Skin of body (tissue), 1 donor: ENCODE measurements at regions not wholly inside any gene's neighbourhood (a gene's known extent, or its start where the extent isn't known, plus 50 kb on each side); places are given as distances from the start of the nearest gene placed in this dataset.
"Not testable (repeated sequence)": the region's sequence is repeated elsewhere in the genome, so short reads cannot be mapped to it uniquely, and the experiment has no call there.

Experiments used
- DNase-seq: peaks from one replicate; lab custom pipeline; 2025; lab: John Stamatoyannopoulos, UW

- DNase-seq, result no peak
Observed at GRCh38 chr11:98621767-98622166, 399.0 kb upstream of the CNTN5 start.

- no peak for DNase-seq
Observed at GRCh38 chr11:98625526-98625925, 395.2 kb upstream of the CNTN5 start.

GRCh38 chr11:98630736-98631135, 390.0 kb upstream of the CNTN5 start:
- no peak for DNase-seq

- DNase-seq, result no peak
Observed at GRCh38 chr11:98657711-98658110, 363.0 kb upstream of the CNTN5 start.

GRCh38 chr11:98659431-98659830, 361.3 kb upstream of the CNTN5 start:
- DNase-seq, result no peak

- DNase-seq, result no peak
Observed at GRCh38 chr11:98674390-98674789, 346.4 kb upstream of the CNTN5 start.

- DNase-seq, result no peak
Observed at GRCh38 chr11:98679673-98680072, 341.1 kb upstream of the CNTN5 start.

GRCh38 chr11:98701541-98701940, 319.2 kb upstream of the CNTN5 start:
- DNase-seq, result no peak

- no peak for DNase-seq
Observed at GRCh38 chr11:98703779-98704556, 316.8 kb upstream of the CNTN5 start.

GRCh38 chr11:98710026-98710425, 310.7 kb upstream of the CNTN5 start:
- no peak for DNase-seq

- DNase-seq, result no peak
Observed at GRCh38 chr11:98710986-98711385, 309.8 kb upstream of the CNTN5 start.

- DNase-seq, result no peak
Observed at GRCh38 chr11:98720951-98721350, 299.8 kb upstream of the CNTN5 start.

- peak; percentile 50 for DNase-seq
Observed at GRCh38 chr11:98725471-98725870, 295.3 kb upstream of the CNTN5 start.

- DNase-seq, result no peak
Observed at GRCh38 chr11:98728421-98728820, 292.3 kb upstream of the CNTN5 start.

GRCh38 chr11:98729118-98729517, 291.6 kb upstream of the CNTN5 start:
- DNase-seq, result no peak

GRCh38 chr11:98732947-98733346, 287.8 kb upstream of the CNTN5 start:
- DNase-seq, result no peak

GRCh38 chr11:98733378-98733777, 287.4 kb upstream of the CNTN5 start:
- not testable (repeated sequence) for DNase-seq

- no peak for DNase-seq
Observed at GRCh38 chr11:98734686-98735085, 286.1 kb upstream of the CNTN5 start.

GRCh38 chr11:98736833-98737232, 283.9 kb upstream of the CNTN5 start:
- DNase-seq, result no peak

GRCh38 chr11:98740321-98740720, 280.4 kb upstream of the CNTN5 start:
- no peak for DNase-seq

GRCh38 chr11:98763446-98763845, 257.3 kb upstream of the CNTN5 start:
- not testable (repeated sequence) for DNase-seq

- DNase-seq, result no peak
Observed at GRCh38 chr11:98766903-98767302, 253.8 kb upstream of the CNTN5 start.

- not testable (repeated sequence) for DNase-seq
Observed at GRCh38 chr11:98770046-98770445, 250.7 kb upstream of the CNTN5 start.

GRCh38 chr11:98771791-98772190, 249.0 kb upstream of the CNTN5 start:
- peak; percentile 63 for DNase-seq
